Naive thymus-derived CD8-positive, alpha-beta T cell (primary cell): ENCODE measurements at regions not wholly inside any gene's neighbourhood (a gene's known extent, or its start where the extent isn't known, plus 50 kb on each side); places are given as distances from the start of the nearest gene placed in this dataset.
"Not testable (repeated sequence)": the region's sequence is repeated elsewhere in the genome, so short reads cannot be mapped to it uniquely, and the experiment has no call there.

ENCODE experiments used
- ATAC-seq, 2 donors: fragments of 150-1000 bp; cut with Tn5 transposase in 1 of 2; sonication (Bioruptor Pico), chemical (Tn5 transposase) in 1 of 2; 1 replicate in 1 of 2; 2 replicates in 1 of 2; pipeline ENCODE4 v1.10.0; 2021; ENCODE audit warnings: mild to moderate bottlenecking in 2 of 2, moderate library complexity in 2 of 2
- POLR2A ChIA-PET: fragments of 350-600 bp; sonication (Branson Sonifier 250); formaldehyde crosslinking; loops from one replicate; lab custom pipeline; 2021; ENCODE audit warnings: antibody characterized with exemption; lab: Charles Lee
- DNase-seq, 10 donors: peaks; one replicate each; pipeline versions ENCODE4 v3.0.0 to v3.0.0-alpha.2; 2020 to 2022
- H3K27ac Mint-ChIP-seq, 10 donors: one replicate each; pipeline ENCODE4 v1.8.0; 2020 to 2022; ENCODE audit warnings: mild to moderate bottlenecking in 10 of 10, mixed read lengths in 10 of 10, moderate library complexity in 4 of 10, inconsistent platforms in 1 of 10
- H3K27me3 Mint-ChIP-seq, 5 donors: one replicate each; pipeline ENCODE4 v1.8.0; 2021 to 2022; ENCODE audit warnings: mixed read lengths in 5 of 5
- H3K36me3 Mint-ChIP-seq, 3 donors: one replicate each; pipeline ENCODE4 v1.8.0; 2020 to 2022; ENCODE audit warnings: mixed read lengths in 3 of 3, mild to moderate bottlenecking in 2 of 3, inconsistent platforms in 1 of 3
- H3K4me1 Mint-ChIP-seq, 4 donors: one replicate each; pipeline ENCODE4 v1.8.0; 2021 to 2022; ENCODE audit warnings: mixed read lengths in 4 of 4
- H3K4me3 Mint-ChIP-seq, 10 donors: one replicate each; pipeline ENCODE4 v1.8.0; 2020 to 2022; ENCODE audit warnings: mild to moderate bottlenecking in 10 of 10, mixed read lengths in 10 of 10, moderate library complexity in 6 of 10, inconsistent platforms in 1 of 10
- H3K9me3 Mint-ChIP-seq, 9 donors: one replicate each; pipeline ENCODE4 v1.8.0; 2020 to 2022; ENCODE audit warnings: mixed read lengths in 9 of 9, mild to moderate bottlenecking in 3 of 9, inconsistent platforms in 1 of 9, moderate library complexity in 1 of 9

- Mint-ChIP-seq H3K9me3 (no peaks in the 10 kb centered on the region), H3K4me1 (peaks cover 9 to 31% (median 28%) of the 10 kb centered on the region in 4 donors), H3K27ac (peak overlapping the region; percentile 77 to 95 (median 88)), H3K36me3 (no peaks in the 10 kb centered on the region), H3K27me3 (no peaks in the 10 kb centered on the region), H3K4me3 (peak overlapping the region; percentile 53 to 87 (median 78))
- ATAC-seq = peak; percentile 85 to 89
- POLR2A ChIA-PET = interaction anchor here (1.7 kb wide), 1 partner anchor 87 kb away, joined by 4 read pairs; no protein-coding TSS in a partner anchor
- peak in 8 of 10 donors; percentile 9 to 69 (median 24) for DNase-seq
Observed at GRCh38 chr12:96108321-96108720, 72.9 kb upstream of the LTA4H start.

GRCh38 chr12:96108941-96109340 is 73.6 kb upstream of the LTA4H start:
- H3K36me3 Mint-ChIP-seq, ATAC-seq, H3K27ac Mint-ChIP-seq, H3K9me3 Mint-ChIP-seq, DNase-seq, H3K27me3 Mint-ChIP-seq: not testable (repeated sequence)
- H3K4me3 Mint-ChIP-seq = peak overlapping the region in 3 of 10 donors; percentile 22 to 54 (median 38)
- POLR2A ChIA-PET = interaction anchor here (1.0 to 1.7 kb wide), 2 partner anchors 33 to 86 kb away, joined by 3 to 4 read pairs; no protein-coding TSS in a partner anchor
- H3K4me1 Mint-ChIP-seq = peaks cover 11 to 30% (median 26%) of the 10 kb centered on the region in 4 donors

GRCh38 chr12:96112733-96113132 is 77.3 kb upstream of the LTA4H start:
- Mint-ChIP-seq H3K4me3 (no peak overlapping the region), H3K27me3 (no peaks in the 10 kb centered on the region), H3K36me3 (no peaks in the 10 kb centered on the region), H3K4me1 (peaks cover 11 to 23% (median 19%) of the 10 kb centered on the region in 4 donors), H3K9me3 (no peaks in the 10 kb centered on the region), H3K27ac (no peak overlapping the region)
- POLR2A ChIA-PET = interaction anchor here (0.6 kb wide), 1 partner anchor 13 kb away, joined by 3 read pairs; no protein-coding TSS in a partner anchor
- DNase-seq = no peak
- ATAC-seq = no peak

GRCh38 chr12:96117460-96117859 is 76.7 kb upstream of the ELK3 start:
- no peaks in the 10 kb centered on the region for H3K9me3 Mint-ChIP-seq
- H3K27ac Mint-ChIP-seq = no peak overlapping the region
- H3K36me3 Mint-ChIP-seq = no peaks in the 10 kb centered on the region
- peaks cover 4 to 21% (median 11%) of the 10 kb centered on the region in 4 donors for H3K4me1 Mint-ChIP-seq
- no peaks in the 10 kb centered on the region for H3K27me3 Mint-ChIP-seq
- peak overlapping the region in 1 of 10 donors; percentile 32 for H3K4me3 Mint-ChIP-seq
- DNase-seq = no peak
- POLR2A ChIA-PET = no interaction called here
- ATAC-seq = no peak

- no peaks in the 10 kb centered on the region for H3K9me3 Mint-ChIP-seq
- H3K27me3 Mint-ChIP-seq = no peaks in the 10 kb centered on the region
- no peak overlapping the region for H3K4me3 Mint-ChIP-seq
- ATAC-seq (no peak), DNase-seq (no peak)
- peaks cover 3 to 21% (median 11%) of the 10 kb centered on the region in 4 donors for H3K4me1 Mint-ChIP-seq
- H3K27ac Mint-ChIP-seq = peak overlapping the region in 3 of 10 donors; percentile 4 to 53 (median 21)
- POLR2A ChIA-PET = no interaction called here
- no peaks in the 10 kb centered on the region for H3K36me3 Mint-ChIP-seq
Observed at GRCh38 chr12:96120359-96121100, 73.6 kb upstream of the ELK3 start.

- no peaks in the 10 kb centered on the region for H3K9me3 Mint-ChIP-seq
- H3K27me3 Mint-ChIP-seq = no peaks in the 10 kb centered on the region
- ATAC-seq = no peak
- H3K4me3 Mint-ChIP-seq = no peak overlapping the region
- DNase-seq = no peak
- POLR2A ChIA-PET = no interaction called here
- H3K36me3 Mint-ChIP-seq = no peaks in the 10 kb centered on the region
- peaks cover 3 to 21% (median 11%) of the 10 kb centered on the region in 4 donors for H3K4me1 Mint-ChIP-seq
- peak overlapping the region in 2 of 10 donors; percentile 4 to 53 for H3K27ac Mint-ChIP-seq
Observed at GRCh38 chr12:96121271-96121711, 72.9 kb upstream of the ELK3 start.

GRCh38 chr12:96128292-96128691 is 65.9 kb upstream of the ELK3 start:
- ATAC-seq, POLR2A ChIA-PET, H3K36me3 Mint-ChIP-seq, DNase-seq, H3K4me1 Mint-ChIP-seq, H3K27me3 Mint-ChIP-seq, H3K9me3 Mint-ChIP-seq, H3K4me3 Mint-ChIP-seq, H3K27ac Mint-ChIP-seq: not testable (repeated sequence)

- Mint-ChIP-seq H3K9me3 (no peaks in the 10 kb centered on the region), H3K4me1 (peaks cover 7 to 10% (median 9%) of the 10 kb centered on the region in 4 donors), H3K4me3 (no peak overlapping the region), H3K27ac (peak overlapping the region in 2 of 10 donors; percentile 9 to 35), H3K27me3 (peaks cover 0 to 10% (median 6%) of the 10 kb centered on the region in 5 donors), H3K36me3 (no peaks in the 10 kb centered on the region)
- ATAC-seq = no peak
- POLR2A ChIA-PET = no interaction called here
- DNase-seq = no peak
Observed at GRCh38 chr12:96130396-96131059, 63.6 kb upstream of the ELK3 start.

- POLR2A ChIA-PET = no interaction called here
- Mint-ChIP-seq H3K27ac (no peak overlapping the region), H3K27me3 (peaks cover 0 to 10% (median 6%) of the 10 kb centered on the region in 5 donors), H3K9me3 (no peaks in the 10 kb centered on the region), H3K36me3 (no peaks in the 10 kb centered on the region), H3K4me1 (peaks cover 7 to 10% (median 9%) of the 10 kb centered on the region in 4 donors), H3K4me3 (no peak overlapping the region)
- DNase-seq (no peak), ATAC-seq (no peak)
Observed at GRCh38 chr12:96131230-96131788, 62.9 kb upstream of the ELK3 start.

GRCh38 chr12:96132819-96133218 is 61.4 kb upstream of the ELK3 start:
- Mint-ChIP-seq H3K27me3 (peaks cover 0 to 14% (median 6%) of the 10 kb centered on the region in 5 donors), H3K27ac (no peak overlapping the region), H3K9me3 (no peaks in the 10 kb centered on the region), H3K36me3 (no peaks in the 10 kb centered on the region), H3K4me3 (no peak overlapping the region), H3K4me1 (peaks cover 10 to 13% (median 11%) of the 10 kb centered on the region in 4 donors)
- POLR2A ChIA-PET = interaction anchor here (0.7 kb wide), 1 partner anchor 392 kb away, joined by 3 read pairs; no protein-coding TSS in a partner anchor
- ATAC-seq = no peak
- DNase-seq = peak in 2 of 10 donors; percentile 13

GRCh38 chr12:96134200-96134599 is 60.0 kb upstream of the ELK3 start:
- DNase-seq (no peak), ATAC-seq (no peak)
- peak overlapping the region in 2 of 10 donors; percentile 43 to 49 for H3K27ac Mint-ChIP-seq
- no peaks in the 10 kb centered on the region for H3K36me3 Mint-ChIP-seq
- POLR2A ChIA-PET = no interaction called here
- H3K4me3 Mint-ChIP-seq = no peak overlapping the region
- H3K9me3 Mint-ChIP-seq = no peaks in the 10 kb centered on the region
- peaks cover 0 to 14% (median 6%) of the 10 kb centered on the region in 5 donors for H3K27me3 Mint-ChIP-seq
- H3K4me1 Mint-ChIP-seq = peaks cover 10 to 13% (median 11%) of the 10 kb centered on the region in 4 donors

GRCh38 chr12:96136161-96136560 is 58.0 kb upstream of the ELK3 start:
- peaks cover 10 to 13% (median 10%) of the 10 kb centered on the region in 4 donors for H3K4me1 Mint-ChIP-seq
- H3K27ac Mint-ChIP-seq = peak overlapping the region in 3 of 10 donors; percentile 3 to 89 (median 35)
- no peak for ATAC-seq
- H3K27me3 Mint-ChIP-seq = peaks cover 0 to 10% (median 2%) of the 10 kb centered on the region in 5 donors
- H3K9me3 Mint-ChIP-seq = no peaks in the 10 kb centered on the region
- no peak overlapping the region for H3K4me3 Mint-ChIP-seq
- no peak for DNase-seq
- POLR2A ChIA-PET = no interaction called here
- no peaks in the 10 kb centered on the region for H3K36me3 Mint-ChIP-seq
